Right renal pelvis (tissue), 4 donors: ENCODE measurements at regions not wholly inside any gene's neighbourhood (a gene's known extent, or its start where the extent isn't known, plus 50 kb on each side); places are given as distances from the start of the nearest gene placed in this dataset.

Experiments used
- DNase-seq, 4 donors: peaks; one replicate each; pipeline ENCODE4 v3.0.0-alpha.2; 2013; ENCODE audit warnings: low read depth in 4 of 4, low spot score in 3 of 4, missing footprints in 1 of 4

DNA sequence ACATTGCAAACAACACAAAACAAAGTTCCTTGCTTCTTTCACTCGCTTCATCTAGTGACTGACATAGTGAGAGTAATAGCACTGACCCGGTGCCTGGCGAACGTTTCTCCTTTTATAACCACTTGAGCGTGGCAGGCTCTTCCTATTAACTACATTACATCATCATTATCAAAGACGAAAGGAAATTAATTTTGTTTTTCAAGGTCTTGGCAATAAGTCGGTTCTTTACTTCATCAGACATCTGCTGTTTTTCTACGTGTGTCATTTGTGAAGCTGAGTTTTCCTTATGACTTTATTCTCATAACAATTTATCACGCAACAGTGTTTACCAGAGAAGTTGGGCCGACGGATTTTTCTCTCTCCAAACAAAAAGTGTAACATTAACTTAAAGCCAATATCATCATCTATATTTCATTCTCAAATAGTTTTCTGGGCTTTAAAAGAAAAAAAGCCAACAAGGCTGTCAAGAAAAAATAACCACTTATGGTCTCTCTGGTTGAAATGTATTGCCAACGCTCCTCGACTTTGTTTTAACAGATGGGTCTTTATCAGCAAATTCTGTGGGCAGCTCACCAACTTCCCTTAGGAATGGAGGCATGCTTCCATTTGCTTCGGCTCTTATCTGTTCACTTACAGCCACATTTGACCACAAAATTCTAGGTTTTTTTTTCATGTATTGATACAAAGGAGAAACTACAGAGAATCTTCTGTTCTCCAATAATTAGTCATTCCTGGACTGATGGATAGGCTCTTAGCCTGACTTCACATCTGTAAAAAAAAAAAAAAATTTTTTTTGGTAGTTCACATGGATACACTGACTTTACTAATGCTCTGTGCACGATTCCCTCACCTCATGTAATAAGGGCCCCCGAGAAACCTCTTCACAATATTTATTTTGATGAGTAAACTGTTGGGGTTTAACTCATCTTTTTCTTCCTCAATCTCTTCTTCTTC lies 97.1 kb upstream of the CDKN3 start:
- no peak for DNase-seq

DNA sequence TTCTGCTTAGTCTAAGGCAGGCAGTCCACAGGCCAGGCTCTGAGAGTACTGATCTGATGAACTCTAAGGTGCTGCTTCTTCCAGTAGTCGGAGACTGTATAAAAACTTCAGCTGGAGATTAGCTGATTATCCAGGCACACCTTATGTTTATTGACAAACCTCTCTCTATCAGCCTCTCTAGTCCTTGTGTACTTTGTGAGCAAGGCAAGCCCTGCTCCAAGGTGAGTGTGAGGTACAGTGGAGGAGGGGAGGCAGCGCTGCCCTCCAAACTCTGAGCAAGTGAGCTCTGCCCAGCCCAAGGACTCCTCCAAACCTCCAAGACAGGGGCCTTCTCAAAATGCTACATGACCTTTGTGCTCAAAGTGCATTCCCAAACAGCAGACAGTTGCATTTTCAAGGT lies 95.9 kb upstream of the CDKN3 start:
- no peak for DNase-seq

DNA sequence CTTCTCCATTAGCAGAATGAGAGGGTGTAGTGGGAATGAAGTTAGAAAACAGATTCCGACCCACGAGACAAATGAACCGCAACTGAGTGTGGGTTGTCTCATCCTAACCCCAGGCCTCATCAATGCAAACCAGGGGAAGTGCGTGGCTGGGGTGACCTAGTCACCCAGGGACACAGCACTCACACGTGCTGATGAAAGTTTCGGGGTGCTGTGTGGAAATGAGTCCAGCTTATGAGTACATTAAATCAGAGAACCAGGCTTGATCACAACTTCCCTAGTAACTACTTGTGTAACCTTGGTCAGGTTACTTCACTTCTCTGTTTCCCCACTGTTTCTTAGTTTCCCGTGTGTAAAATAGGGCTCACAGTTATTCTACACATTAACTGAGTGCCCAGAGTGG lies 95.4 kb upstream of the CDKN3 start:
- DNase-seq, result no peak

DNA sequence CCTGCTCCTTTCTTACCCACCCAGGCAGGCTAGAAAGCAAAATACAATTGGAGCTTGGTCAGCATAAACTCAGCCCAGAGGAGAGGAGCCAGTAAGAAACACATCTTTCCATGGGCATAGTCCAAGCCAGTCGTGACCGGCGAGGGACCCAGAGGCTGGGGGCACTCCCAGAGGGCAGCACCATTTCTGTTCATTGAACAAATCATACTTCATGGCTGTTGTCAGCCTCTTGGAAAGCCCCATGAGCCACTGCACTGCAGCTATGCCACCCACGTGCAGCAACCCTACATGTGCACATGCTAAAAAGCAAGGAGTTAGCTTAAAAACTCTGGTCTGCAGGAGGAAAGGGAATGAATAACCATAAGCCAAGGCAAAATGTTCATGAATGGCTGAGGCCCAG lies 90.0 kb upstream of the CDKN3 start:
- DNase-seq, result no peak

DNA sequence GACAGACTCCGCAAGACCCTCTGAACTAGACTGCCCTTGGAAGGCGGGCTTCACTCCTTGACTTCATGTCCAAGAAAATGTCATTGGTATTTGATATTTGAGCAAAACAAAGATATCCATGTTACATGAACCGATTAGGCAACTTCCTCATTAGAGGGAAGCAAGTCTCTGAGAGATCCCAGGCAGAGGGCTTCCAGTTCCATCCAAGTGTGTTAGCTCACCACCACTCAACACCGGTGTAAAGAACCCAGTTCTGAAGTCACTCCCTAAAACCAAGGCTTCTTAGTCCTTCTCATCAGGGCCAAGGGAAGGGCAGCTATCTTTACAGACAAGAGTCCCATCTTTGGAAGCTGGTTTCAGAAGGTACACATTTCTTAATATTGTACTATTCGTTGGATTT lies 87.2 kb upstream of the CDKN3 start:
- DNase-seq, result no peak

DNA sequence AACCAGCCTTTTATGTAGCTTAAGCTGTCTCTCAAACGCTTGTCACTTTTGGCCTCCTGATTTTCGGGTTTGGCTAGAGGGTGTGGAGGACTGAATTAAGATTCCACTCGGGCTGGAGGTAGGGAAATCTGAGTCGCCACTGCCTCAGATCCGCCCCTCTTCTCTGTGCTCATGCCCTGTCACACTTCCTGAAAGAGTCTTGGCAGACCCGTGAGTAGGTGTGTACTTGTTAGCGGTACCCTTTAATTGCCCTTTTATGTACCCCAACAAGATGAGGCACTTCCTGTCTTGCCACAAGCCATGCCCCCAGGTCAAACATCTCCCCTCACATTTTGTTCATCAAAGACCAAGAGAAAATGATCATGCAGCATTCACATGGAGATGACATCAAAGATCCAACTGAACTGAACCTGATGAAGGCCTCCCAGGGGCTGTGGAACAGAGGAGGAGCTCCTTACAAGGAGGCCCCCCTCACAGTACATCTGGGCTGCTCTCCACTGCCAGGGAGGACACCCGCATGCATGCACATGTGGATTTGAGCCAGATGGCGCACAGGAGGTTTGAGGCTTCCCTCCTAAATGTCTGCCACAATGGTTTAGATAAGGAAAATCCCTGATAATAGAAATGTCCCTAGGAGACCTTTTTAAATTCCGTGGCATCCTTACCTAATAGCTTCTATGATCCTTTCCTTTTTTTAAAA lies 86.5 kb upstream of the CDKN3 start:
- no peak for DNase-seq

DNA sequence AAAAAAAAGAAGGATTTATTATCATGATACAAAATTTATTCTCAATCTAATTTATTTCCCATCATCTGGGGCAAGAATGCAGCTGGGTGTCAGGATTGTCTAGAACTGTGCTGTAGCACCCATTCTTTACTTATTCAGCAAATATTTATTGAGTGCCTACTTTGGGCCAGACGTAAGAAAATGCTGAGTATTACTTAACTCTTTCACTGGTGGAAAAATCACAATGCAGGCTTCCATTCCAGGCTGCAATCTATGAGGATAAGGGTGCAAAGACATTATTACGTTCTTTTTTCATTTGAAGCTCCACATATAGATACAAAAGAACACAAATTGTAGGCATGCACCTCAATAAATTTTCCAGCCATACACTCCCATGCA lies 86.0 kb upstream of the CDKN3 start:
- no peak for DNase-seq

DNA sequence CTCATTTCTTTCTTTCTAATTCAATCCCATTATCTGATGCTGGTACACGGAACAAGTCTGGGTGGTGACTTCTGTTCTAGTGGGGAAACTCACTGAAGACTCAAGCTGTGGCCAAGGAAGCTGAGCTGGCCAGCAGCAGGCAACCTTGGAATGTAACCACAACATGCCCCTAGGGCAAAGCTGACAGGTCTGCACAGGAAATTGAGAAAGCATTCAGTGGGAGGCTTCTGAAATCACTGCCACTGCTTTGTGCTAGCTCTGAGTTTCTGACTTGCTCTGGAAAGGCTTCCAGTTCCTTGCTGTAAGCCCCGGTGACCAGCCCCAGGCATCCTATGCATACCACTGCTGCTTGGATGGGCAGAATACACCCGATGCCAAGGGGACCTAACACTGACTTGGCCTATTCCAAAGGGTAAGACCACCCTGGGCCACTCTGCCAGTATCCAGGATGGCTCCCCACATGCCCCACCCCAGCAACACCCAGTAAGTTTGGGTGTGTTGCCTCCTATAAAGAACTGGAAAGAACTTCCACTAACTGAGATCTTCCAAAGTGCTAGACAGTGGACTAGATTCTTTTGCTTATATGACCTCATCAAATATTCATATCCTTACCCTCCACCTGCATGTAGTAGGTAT lies 84.5 kb upstream of the CDKN3 start:
- DNase-seq, result no peak

DNA sequence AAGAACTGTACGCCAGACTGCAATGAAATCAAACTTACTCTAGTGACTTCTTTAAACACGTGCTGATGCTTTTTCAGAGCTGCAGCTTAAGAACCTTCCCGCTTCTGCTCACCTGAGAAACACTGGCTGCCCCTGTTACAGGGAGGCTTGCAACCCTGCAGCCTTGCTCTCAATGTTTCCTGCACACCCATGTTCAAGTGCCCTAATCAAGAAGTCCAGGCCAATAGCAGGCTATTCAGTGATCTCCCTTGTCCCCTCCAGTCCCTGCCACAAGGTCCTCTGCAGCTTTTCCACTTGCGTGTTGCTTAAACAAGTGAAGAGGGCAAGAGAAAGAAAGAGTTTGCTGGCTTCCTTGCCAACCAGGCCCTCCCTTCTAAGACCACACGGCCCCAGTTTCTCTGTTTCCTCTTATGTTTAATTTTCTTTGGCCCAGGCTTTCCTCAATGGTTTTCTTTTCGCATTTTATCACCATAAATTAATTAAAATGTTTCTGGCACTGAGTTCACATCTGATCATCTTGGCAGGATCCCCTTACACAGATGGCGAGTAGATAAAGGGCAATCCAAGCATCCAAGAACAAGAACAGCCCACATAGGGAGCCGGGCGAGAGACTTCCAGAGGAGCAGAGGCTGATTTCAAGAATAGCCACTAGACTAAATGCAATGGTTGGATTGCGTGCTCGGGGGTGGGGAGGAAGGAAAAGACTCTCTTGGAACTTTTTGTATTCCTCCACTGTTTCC lies 82.3 kb upstream of the CDKN3 start:
- DNase-seq, result no peak

DNA sequence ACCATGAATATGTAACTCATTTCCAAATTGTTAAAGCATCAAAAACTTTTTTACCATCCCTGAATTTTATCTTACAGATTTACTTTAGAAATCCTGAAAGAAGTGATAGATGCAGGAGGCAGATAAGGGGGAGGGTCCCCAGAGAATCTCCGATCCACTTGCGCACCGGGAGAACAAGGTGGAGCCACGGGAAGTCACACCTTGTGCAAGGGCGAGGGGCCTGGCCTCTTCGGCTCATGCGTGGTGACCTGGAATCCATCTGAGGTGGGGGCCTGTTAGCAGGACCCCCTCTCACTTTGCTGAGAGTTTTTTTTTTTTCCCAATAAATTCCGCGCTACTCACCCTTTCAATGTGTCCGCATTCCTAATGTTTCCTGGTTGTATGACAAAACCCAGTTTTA lies 80.2 kb upstream of the CDKN3 start:
- DNase-seq, result no peak

DNA sequence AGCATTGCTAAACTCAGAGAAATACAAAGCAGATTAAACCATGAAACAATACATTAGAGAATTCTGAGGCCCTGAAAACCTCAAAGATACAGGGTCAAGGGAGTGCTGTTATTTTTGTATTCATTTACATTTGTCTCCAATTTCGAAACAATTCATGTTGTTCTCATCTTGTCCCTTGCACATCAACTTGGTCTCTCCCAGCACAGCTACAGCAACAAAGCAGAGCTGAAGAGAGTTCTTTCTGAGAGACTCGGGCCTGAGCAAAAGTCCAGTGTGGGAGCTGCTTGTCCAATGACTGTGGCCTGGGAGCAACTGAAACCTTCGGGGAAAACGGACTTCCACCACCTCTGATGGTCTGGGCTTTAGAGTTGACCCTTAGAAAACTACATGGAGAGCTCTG lies 79.4 kb upstream of the CDKN3 start:
- DNase-seq, result no peak

DNA sequence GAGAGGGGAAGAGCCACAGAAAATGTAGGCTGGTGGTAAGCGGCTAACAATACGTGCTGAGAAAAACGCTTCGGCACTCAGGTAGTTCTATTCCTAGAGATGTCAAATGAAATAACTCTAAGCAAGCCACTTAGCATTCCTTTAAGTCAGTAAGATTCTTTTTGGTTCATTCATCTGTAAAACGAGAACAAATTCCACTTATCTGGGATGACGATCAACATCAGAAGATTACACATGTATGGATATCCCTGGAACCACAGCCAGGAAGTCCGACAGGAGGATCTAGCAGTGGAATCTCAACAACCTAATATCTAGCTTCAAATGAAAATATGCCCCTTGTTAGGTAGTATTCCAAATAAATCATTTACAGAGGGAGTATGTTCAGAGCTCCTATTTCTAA lies 74.6 kb upstream of the CDKN3 start:
- no peak for DNase-seq

DNA sequence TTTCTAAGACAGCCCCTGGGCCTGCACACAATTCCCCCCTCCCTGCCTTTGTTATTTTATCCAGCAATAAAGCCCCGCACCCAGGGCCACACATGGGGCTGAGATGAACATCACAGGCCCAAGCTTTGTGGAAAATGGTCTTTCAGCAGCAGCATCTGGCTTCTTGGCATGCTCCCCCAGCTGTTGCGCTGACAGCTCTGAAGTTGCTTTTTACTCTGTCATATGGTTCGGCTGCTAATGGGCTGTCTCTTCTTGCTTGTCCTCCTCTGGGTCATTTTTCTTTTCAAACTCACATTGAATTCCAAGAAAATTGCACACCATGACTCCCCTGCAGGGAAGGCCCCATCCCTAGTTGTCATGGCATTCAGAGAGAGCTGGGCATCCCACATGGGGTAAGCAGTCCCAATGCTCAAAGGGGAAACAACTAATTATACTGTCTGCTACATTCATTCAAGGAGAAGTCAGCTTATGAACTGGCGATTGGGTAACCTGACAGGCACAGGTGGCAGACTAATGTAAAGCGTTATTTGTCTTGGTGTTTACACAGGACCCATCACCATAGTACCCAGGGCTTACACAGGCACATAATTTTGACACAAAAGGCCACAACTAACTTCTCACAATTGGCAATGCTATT lies 74.0 kb upstream of the CDKN3 start:
- peak in 1 of 4 donors; percentile 47 for DNase-seq

DNA sequence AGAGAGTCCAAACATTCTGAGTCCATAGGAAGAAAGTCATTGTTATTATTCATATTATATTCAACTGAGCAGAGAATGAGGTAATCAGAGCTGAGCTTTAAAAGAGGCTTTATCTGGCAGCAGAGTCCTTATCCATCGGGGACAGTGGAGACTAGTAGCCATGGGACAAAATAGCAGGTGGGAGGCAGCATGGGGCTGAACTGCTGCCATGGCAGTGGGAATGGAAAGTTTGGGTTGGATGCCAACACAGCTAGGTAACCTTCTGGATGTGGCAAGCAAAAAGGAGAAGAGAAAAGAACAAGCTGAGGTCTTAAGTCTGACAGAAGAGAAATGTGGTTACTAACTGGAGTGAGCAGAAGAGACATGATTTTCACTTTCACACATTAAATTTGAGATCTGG lies 71.0 kb upstream of the CDKN3 start:
- no peak for DNase-seq

DNA sequence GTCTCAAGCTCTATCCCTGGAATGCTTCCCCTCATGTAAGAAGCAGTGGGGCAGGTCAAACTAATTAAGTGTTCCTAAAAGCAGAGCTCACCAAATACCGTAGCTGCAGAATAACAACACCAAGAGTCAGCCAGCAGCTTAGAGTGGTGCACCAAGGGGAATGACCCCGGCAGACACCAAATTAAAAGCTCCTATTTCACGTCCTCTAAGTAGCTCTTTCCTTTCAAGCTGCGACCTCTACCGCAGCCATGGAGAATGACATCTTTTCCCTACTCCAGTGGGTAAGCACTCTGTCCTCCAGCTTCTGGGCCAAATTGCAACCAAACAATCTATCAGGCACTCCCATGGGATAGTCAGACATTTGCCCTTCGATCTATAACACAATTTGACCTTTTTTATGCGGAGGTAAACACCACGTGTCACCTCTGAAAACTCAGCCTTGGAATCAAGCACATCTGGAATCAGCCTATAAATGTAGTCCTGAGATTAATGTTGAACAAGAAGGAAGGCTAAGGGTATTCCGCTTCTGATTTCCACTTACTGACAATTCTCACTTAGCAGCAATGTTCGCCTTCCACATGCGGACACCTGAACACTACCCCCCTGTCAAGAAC lies 67.6 kb upstream of the CDKN3 start:
- DNase-seq, result peak in 1 of 4 donors; percentile 69

DNA sequence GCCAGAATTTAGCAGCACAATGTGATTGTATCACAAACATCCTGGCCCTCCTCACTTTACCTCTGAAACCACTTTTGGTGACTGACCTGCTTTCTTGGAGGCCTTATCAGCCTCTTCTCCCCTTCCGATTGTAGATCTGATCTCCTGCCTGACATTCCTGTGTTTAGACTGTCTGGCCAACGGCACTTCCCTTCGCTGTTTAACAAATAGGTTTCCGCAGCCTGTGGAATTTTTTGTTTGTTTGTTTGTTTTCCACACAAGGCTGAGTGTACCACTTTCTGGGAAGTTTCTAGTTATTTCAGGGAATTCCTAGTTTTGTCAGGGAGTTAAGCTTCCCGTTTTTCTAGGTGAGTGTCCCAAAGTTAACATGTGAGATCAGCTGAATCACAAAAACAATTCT lies 65.9 kb upstream of the CDKN3 start:
- DNase-seq, result no peak

DNA sequence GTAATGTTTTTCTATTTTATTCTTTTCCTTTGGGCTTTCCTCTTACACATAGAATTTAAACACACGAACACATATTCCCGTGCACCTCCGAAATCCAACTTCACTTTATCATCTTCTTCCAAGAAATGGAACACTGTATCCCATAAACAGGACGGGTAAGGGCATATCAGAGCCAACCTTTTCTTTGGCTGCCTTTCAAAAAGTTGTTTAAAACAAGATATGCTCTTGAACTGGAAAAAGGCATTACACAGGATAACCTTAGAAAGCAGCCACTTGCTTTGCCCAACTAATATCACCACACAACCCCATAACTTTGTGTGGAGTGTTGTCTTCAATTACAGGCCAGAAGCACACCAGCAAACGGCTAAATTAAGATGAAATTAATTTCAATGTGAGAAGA lies 65.3 kb upstream of the CDKN3 start:
- DNase-seq, result no peak

DNA sequence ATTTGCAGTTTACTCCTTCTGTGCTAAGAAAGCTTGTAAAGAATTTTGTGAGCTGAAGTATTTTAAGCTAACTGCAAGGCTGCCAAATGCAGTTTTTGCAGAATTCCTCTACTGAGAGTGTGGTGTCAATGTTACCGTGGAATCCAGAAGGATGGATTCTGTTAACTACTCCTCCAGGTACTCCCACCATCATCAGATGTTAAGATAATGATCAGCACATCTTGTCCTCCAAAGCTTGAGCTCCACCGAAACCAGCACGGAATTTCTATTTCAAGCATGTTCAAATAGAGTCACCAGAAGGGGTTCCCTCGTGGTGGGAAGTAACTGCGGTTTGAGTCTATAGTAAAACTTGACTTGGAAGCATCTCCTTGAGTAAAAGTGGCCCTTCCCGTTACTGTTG lies 64.3 kb upstream of the CDKN3 start:
- no peak for DNase-seq

DNA sequence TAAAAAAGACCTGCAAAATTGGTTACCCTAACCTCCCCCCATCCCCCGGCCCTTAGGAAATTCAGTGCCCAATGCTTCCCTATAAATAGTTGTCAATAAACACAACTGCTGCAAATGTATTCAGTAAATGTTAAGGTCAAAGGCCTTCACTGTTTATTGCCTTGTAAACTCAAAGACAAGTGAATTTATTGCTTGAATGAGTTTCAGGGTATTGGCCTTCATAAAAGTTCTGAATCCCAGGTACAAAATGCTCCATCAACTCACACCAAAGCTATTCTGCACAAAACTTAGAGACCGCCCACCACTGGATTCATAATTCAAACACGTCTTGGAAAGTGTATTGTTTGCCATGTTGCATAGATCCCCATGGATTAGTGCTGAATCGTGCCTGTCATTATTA lies 63.3 kb upstream of the CDKN3 start:
- no peak for DNase-seq

DNA sequence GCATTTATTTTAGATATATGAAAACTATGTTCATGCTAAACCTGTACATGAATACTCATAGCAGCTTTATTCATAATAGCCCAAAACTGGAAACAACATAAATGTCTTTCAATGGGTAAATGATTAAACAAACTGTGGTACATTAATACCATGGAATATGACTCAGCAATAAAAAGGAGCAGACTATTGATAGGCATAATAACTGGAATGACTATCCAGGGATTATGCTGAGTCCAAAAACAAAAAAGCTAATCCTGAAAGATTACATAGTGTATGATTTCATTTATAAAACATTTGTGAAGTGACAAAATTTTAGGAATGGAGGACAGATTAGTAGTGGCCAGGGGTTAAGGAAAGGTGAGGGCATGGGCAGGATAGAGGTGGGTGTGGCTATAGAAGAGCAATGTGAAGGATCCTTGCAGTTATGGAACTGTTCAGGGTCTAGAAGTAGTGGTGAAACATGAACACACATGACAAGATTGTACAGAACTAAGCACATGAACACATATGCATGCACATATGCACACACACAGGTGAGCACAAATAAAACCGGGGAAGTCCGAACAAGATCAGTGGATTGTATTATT lies 61.1 kb upstream of the CDKN3 start:
- DNase-seq, result no peak
